GM19025 (cell line): ENCODE measurements at regions not wholly inside any gene's neighbourhood (a gene's known extent, or its start where the extent isn't known, plus 50 kb on each side); places are given as distances from the start of the nearest gene placed in this dataset.

ENCODE experiments used
- ATAC-seq: cut with Tn5 transposase; IDR thresholded peaks from one replicate; pipeline ENCODE4 v1.9.1; 2021; ENCODE audit warnings: mild to moderate bottlenecking, low read depth, moderate library complexity; ENCODE audit not compliant: unreplicated experiment

DNA sequence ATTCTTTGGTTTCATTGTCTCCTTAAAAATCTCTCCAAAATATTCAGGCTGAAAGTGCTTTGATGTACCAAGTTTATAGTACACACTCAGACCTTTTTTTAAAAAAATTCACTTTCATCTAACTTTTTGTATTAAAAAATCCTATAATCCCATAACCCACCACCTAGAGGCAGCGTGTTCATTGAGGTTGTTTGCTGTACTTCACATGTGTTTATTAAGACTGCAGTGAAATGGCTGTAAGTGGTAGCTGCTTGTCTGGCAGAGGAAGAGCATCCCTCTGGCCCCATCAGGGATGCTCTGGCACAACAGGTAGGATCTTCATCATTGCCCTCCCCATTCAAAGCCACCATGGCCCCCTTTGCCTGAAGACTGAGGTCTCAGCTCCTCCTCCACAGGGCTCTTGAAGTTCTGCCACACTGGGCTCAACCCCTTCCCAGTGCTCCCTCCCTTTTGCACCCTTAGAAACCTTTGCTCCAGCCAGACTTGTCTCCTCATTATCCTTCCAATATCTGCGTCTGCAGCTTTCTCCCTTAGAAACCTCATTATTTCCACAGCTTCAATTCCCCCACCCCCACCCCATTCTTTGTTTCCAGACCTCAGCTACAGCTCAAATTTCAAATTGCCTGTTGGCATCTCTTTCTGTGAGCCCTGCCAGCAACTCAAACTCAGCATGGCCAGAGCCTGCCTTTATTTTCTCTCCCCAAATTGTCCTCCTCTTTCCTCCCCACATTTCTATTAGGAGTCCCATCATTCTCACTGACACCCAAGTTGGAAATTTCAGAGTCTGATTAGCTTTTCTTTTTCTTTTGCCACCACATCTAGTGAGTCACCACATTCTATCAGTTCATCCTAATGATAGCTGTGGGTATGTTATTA, 369.6 kb upstream of the USP24 start:
- ATAC-seq, result no peak

DNA sequence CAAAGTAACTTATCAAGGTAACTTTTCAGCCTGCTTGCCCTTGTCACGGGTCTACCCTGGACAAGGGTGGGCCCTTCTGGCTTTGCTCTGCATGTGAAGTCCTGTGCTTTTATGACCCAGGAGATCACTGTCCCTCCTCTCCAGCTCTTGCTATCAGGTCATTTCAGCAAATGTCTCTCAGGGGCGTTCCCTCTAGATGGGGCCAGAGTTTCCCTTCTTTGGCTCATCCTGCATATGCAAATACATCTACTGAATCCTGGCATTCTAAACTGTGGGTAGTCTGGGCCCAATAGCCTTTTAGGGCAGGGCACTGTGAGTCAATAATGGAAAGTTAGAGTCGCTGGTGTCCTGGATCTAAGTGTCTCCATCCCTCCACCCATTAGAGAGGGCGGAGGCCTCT, 366.9 kb upstream of the USP24 start:
- no peak for ATAC-seq

DNA sequence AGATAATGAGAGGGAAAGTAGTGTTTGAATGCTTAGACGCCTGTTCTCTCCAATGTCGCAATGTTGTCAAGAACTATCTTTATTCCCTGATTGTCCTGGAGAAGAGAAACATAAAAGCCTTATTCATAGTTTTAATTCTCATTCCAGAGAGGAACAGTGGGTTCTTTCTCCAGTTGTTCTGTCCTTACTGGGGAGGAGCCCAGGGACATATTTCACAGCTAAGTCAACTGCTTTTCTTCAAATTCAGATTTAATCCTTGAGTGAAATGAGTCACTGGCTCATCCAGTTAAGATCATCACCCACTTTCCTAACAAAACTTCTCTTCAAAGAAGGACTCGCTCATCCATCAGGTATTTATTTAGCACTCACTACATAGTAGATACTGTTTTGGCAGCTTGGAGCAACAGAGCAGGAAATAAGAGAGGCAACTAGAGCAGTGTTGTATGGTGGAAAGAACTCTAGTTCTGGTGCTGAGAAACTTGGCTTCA, 365.7 kb upstream of the USP24 start:
- no peak for ATAC-seq

DNA sequence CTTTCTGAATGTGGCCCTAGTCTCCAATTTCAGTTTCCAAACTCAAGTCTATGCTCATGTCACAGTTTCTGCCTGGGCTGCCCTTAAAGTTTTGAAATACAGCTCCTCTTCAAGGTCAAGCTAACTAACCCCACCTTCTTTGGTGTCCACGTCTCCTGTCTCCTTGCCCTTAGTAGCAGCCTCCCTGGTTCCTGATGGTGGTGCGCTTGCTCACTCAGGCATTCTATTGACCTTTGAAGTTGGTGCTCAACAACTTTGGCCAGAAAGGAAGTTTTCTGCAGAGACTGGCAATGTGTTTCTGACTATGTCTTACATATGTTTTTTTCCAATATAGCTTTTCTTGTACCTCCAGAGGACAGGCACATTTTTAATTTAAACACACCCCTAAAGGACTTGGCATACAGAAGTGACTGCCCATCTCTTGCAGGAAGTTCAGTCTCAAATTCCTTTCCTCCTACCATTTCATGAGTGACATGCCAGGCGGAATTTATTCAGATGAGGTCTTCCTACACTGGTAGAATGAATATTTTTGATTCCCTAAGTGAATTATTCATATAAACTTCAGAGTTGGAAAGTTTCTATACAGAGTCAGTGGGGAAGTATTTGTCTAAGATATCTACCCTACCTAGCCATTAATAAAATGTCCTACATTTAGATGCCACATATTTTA, 364.3 kb upstream of the USP24 start:
- ATAC-seq, result no peak

DNA sequence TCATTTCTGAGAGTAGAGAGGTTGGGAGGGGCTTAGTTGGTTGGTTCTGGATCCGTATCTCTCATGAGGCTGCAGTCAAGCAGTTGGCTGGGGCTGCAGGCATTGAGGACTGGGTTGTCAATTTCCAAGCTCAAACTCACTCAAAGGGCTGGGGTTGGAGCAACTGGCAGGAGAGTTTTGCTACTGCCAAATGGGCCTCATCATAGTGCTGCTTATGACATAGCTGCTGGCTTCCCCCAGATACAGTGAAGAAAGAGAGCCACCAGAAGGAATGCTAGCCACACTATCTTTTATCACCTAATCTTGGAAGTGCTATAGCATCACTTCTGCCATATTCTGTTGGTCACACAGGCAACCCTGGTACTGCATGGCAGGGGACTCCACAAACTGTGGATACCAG, 363.5 kb upstream of the USP24 start:
- no peak for ATAC-seq

DNA sequence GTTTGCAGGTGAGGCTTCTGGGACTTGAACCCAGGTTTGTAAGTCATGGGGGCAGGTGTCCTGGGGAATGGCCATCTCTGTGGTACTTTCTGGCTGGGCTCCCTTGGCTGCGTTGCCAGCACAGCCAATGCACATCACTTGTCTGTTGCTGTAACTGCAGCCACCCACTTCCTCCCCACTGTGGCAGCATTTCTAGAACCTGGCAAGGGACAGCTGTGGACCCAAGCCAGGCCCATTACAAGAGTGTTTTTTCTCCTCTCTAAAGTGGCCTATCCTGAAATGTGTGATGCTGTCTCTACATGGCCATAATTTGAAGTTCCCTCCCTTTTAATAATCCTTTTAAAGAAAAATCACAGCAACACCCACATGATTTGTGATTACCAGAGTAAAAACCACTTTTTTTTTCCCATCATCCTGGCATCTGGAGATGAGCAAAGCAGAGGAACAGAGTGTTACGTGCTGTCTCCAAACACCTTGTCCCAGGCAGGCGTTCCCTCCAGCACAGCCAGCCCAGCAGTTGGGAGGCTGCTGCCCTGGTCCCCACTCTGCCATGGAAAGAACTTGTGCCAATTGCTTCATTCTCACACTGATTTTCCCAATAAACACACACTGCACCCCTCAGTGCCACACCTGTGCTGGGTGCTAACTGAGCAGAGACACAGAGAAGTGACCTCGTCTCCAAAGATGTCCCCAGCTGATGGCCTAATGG, 360.6 kb upstream of the USP24 start:
- ATAC-seq, result no peak

DNA sequence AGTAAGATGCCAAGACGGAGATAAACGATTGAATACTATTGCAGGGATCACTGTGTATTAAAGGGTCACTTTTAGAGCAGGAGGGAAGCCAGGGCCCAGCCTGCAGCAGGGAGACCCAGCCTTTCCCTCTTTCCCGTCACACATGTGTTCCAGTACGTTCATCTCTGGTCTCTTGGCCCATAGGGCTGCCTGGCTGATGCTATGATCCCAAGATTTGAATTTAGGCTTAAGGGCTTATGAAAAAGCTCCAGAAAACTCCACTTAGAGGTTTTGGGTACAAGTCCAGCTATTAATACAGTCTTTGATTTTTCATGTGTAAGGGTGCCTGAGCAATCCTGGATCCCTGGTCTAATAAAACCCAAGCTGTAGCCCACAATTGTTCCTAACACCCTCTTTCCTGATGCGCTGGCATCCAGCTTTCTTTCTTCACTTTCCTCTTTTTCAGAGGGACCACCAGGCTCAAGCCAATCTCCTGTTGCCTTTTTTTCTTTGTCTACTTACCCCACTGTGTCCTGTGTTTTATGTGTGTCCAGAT, 359.6 kb upstream of the USP24 start:
- ATAC-seq, result no peak

DNA sequence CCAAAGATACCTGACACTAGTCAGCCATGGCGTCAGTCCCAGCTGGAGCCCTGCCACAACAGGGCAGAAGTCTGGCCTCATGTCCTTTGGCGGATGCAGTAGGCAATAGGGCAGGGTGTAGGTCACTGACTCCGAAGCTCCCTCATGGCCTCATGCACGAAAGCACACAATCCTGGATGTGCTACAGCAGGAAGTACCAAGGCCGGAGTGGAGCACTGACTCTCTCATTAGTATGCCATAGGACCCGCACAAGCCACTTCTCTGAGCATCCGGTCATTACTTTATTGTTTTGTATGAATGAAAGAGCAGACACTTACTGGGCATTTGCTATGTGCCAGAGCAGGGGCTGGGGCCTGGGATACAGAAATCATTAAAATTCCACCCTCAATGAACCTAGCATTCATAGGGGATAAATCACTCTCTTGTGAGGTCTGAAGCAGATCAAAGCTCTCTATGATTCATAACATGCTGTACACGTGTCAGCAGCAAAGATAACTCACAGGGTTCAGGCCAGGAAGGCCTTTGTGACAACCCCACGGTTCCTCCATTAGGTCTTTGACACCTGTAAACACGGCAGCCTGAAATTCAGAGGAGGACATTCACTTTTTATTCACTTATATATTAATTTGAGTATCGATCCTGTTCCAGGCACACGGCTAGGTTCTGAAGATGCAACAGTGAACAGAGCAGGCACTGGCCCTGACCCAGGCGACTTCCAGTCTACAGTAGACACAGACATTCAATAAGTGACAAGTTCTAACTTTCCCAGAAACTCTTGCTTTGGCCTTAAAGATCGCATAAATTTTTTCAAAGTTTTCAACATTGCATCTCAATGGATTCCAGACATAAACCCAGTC, 357.9 kb upstream of the USP24 start:
- no peak for ATAC-seq

DNA sequence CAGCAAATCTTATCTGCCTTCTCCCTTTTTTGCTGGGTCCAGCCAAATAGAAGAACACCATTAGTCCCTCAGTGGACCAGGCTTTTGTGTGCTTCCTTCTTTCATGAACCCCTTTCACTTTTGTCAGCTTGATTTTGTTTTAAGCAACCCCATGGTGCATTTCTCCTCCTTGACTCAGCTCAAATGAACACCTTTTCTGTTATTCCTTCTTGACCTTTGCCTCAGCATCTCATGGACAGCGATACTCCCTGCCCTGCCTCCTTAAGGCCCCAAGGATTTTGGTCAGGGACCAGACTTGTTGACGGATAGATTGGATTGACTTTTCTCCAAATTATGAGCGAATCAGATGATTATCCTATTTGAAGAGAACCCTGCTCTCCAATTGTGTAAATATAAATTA, 356.6 kb upstream of the USP24 start:
- ATAC-seq, result no peak

DNA sequence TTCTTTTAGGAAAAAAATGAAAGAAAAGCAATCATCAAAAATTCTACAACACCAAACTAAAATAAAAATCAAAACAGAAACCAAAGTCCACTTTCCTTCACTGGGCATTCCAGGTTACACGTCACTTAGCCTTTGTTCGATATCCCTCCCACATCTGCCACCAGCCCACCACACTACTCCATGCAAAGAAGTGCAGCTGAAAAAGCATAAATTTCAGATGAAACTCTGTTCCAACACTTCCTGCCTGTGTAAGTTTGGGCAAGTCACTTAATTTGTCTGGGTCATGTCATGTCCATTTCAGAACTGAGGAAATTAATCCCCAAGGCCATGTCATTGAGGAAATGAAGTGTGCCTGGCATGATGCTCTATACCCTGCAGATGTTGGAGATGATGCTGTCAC, 354.3 kb upstream of the USP24 start:
- ATAC-seq, result no peak

DNA sequence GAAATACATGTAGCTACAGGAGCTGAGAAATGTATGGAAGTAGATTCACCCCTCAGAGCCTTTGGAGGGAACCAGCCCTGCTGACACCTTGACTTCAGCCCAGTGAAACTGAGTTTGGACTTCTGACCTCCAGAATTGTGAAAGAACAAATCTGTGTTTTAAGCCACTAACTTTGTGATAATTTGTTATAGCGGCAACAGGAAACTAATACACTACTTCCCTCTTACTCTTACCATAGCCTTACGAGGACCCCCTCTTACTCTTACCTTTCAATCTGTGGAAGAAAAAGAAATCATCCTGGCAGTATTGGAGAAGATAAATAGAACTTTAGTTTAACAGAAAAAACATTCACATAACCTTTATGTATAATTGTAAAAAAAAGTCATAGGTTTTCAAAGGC, 353.6 kb upstream of the USP24 start:
- no peak for ATAC-seq

DNA sequence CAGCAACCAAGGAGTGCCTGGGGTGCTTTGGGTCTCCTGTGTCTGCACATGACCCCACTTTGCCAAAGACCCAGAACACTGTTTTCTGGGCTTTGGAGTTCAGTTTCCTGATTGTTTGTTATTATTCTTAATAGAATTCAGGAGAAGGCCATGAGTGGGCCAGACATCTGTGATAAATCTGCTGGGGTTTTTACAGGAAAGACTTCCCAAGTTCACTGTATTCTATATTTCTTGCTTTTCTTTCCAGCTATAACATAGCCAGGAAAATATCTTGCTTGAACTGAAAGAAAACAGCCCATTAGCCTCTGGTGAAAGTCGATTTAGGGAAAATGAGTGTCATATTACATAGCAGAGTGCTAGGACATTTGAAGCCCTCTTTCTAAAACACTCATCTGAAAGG, 345.1 kb upstream of the USP24 start:
- ATAC-seq, result no peak

DNA sequence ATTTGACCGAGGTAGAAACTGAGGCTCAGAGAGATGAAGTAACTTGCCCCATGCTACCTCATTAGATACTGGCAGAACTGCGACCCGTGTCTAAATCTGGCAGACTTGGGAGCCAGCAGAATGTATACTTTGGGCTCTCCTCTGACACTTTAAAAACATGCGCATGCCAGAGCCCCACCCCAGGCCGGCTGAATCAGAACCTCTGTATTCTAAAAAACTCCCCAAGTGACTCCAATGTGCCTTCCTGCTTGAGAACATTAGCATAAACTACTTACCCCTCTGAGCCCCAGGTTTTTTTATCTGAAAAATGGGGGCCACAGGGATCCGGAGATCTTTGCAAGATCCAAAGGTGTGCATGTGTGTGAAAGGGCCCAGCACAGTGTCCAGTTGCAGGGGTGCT, 344.7 kb upstream of the USP24 start:
- no peak for ATAC-seq

DNA sequence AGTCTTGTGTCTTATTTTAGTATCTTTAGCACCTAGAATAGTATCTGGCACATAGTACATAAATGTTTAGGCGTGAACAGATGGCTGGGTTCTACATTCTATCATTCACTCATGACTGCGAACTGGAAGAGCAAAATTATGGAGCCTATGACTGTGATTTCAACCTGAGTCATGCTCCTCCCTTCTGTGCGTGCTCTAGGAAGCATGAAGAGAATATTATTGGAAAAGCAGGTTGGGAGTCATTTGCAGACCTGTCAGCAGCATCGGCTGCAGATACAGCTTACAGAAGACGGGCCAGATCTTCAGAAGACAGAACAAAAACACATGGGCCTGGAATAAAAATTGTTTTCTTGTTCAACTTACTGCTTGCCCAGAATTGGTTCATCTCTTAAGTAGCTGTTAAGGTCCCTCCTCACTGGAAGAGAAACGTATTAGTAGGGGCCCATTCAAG, 344.0 kb upstream of the USP24 start:
- no peak for ATAC-seq

DNA sequence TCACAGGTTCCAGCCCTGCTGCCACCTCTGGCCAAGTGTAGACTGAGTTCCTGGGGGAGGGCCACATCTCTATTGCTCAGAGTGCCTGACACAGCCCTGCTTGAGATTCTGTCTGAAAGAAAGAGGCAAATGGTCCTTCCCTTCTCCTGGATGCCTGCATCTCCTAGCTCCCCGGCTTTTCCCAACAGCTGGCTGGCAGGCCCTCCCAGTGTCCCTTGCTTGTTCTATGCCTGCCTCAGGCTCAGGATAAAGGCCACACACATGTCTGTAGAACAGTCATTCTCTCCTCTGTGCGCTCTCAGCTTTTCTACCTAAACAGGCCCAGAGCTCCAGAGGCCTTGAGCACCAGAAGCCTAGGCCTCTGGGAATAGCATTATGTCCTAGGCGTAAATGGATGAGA, 343.4 kb upstream of the USP24 start:
- no peak for ATAC-seq

DNA sequence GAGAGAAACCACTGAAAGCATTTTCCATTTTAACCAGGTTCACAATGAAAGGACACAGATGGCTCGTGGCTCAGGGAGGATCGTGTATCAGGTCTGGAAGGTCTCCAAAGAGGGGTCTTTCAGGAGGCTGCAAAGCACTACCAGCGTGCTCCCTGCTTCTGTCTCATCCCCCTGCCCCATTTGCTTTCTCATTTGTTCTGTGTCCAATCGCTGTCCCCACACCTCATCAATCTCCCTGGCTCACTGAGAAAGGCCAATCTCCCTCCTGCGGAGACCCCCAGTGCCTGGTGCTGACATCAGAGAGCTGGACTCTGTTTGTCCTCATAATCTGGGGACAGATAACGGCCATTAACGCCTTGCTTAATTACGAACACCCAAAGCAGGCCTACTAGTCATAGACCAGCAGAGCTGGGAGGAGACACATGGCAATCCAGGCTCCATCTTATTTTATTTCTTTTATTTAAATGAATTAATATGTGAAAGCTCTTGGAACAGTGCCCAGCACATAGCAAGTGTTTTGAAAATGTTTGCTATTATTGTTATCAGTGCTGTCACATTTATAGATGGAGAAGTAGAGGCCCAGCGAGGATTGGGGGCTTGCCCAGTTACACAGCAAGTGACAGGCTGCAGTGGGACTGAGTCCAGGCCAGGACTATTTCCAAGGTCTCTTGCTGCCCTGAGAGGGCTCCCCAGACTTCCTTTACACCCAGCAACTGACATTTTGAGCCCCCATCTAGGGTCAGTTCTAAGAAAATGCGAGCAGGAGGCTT, 341.0 kb upstream of the USP24 start:
- ATAC-seq, result no peak

DNA sequence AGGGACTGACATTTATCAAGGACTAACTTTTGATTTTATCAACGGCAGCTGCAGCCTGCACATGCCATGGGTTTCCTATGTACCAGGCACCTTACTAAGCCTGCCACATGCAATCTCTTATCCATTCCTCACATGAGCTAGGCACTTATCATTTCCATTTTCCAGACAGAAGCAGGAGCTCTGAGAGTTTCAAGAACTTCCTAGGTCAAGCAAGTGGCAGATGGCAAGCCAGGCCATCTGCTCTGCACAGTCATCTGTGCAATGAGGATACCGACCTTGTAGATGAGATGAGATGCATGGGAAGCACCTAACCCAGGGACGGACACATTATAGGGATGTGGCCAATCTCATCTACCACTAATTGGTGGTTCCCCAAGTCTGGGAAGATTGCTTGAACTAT, 339.4 kb upstream of the USP24 start:
- ATAC-seq, result no peak

DNA sequence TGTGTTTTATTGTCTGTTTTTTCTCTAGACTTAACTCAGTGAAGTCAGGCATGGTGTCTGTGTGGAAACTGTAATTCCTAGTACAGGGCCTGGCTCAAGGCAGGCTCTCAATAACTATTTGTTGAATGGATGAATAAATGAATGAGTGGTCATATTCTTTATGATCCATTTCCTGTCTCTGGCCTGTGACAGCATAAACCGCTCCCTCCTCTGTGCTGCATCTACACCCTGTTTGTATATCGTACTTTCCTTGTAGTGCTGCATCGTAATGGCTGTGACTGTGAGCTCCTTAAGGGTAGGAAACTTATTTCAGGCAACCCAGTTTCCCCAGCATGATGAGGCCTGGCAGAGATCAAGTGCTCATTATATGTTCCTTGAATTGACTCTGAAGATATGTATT, 337.5 kb upstream of the USP24 start:
- no peak for ATAC-seq

DNA sequence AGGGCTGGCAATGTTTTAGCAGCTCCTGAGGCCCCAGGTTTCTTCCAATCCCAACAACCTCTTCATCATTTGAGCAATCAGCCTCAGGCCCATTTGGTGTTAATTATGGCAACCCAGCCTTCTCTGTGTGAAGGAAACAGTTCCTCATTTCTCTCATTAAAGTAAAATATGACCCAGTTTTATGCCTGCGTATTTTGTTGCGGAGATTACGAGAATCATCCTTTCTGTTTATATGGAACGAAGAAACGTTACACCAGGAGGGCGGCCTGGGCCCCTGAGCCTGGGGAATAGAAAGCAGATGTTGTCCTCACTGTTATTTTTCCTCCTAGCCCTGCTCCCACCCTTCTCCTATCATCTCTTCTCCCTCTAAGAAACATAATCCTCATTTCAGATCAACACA, 332.2 kb upstream of the USP24 start:
- no peak for ATAC-seq
